Skeletal muscle satellite cell (primary cell): ENCODE measurements at regions not wholly inside any gene's neighbourhood (a gene's known extent, or its start where the extent isn't known, plus 50 kb on each side); places are given as distances from the start of the nearest gene placed in this dataset.

Source experiments
- H3K27me3 ChIP-seq: 2 replicates; pipeline ENCODE4 v1.7.0; 2013; ENCODE audit warnings: low read length; ENCODE audit not compliant: control insufficient read depth, insufficient read depth
- H3K36me3 ChIP-seq: 2 replicates; pipeline ENCODE4 v1.7.0; 2013; ENCODE audit warnings: mild to moderate bottlenecking, control low read depth, low read length; ENCODE audit not compliant: insufficient read depth
- H3K4me1 ChIP-seq: 2 replicates; pipeline ENCODE4 v1.7.0; 2013; ENCODE audit warnings: low read length; ENCODE audit not compliant: control insufficient read depth, insufficient read depth
- H3K4me2 ChIP-seq: 2 replicates; pipeline ENCODE4 v1.7.0; 2013; ENCODE audit warnings: mild to moderate bottlenecking, low read length
- H3K4me3 ChIP-seq: 2 replicates; pipeline ENCODE4 v1.7.0; 2013; ENCODE audit warnings: low read length
- H3K9ac ChIP-seq: 2 replicates; pipeline ENCODE4 v1.7.0; 2013; ENCODE audit warnings: mild to moderate bottlenecking, low read depth, low read length, moderate library complexity
- H3K9me3 ChIP-seq: replicated peaks from 2 replicates; pipeline ENCODE4 v1.7.0; 2013; ENCODE audit warnings: mild to moderate bottlenecking, control low read depth, low read length

DNA sequence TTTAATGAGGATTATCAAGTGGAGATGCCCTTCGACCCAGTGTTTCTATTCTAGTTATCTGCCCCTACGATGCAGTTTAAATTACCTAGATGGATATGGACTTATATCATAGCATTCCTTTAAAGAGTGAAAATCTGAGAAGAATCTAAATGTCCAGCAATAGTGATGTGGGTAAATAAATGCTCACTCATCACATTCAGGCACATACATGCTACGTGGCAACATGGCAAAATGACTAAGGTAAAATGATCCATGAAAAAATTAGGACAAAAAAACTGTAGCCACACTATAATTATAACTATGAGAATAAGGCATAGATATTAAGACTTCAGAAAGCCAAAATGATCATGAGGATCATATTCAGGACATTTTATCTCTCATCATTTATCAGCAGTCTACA, 82.4 kb upstream of the PDE1C start:
- no peak overlapping the region for H3K9ac ChIP-seq
- H3K4me1 ChIP-seq, result peaks cover 14% of the 10 kb centered on the region
- no peak overlapping the region for H3K4me3 ChIP-seq
- no peaks in the 10 kb centered on the region for H3K9me3 ChIP-seq
- H3K36me3 ChIP-seq, result no peaks in the 10 kb centered on the region
- H3K27me3 ChIP-seq, result no peaks in the 10 kb centered on the region
- no peak overlapping the region for H3K4me2 ChIP-seq

DNA sequence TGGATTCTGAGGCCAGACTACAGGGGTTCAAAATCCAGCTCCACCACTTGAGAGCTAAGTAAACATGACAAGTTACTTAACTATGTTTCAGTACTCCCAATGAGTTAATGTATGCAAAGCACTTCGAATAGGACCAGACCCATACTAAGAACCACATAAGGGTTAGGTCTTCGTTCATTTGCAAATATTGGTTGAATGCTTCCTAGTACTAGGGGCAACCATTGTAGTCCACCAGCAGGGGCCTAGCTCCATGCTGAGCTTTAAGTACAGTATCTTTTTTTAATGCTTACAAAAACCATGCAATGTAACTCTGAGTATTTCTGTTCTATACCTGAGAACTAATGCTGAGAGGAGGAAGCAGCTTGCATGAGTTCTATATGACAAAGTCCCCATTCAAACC, 80.4 kb upstream of the PDE1C start:
- no peaks in the 10 kb centered on the region for H3K9me3 ChIP-seq
- no peaks in the 10 kb centered on the region for H3K27me3 ChIP-seq
- H3K4me2 ChIP-seq, result no peak overlapping the region
- no peak overlapping the region for H3K4me3 ChIP-seq
- H3K4me1 ChIP-seq, result peaks cover 11% of the 10 kb centered on the region
- H3K36me3 ChIP-seq, result no peaks in the 10 kb centered on the region
- H3K9ac ChIP-seq, result no peak overlapping the region

DNA sequence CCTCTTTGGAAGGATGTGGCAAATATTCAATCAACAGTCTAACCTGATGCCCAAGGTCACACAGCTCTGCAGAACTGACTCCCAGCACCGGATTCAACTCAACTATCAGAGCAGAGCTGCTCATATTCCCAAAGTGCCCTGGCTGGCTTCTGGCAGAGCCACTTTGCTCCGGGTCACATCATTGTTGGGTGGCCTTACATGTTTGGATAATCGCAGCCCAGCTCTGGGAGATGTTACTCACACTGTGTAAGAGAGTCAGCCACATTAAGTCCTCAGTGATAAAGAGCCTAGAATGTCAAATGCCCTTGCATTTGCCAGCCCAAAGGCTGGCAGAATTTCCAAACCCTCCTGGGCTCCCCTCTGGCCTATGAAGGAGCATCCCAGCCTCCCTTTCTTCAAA, 79.8 kb upstream of the PDE1C start:
- Histone ChIP-seq H3K4me1 (peaks cover 5% of the 10 kb centered on the region), H3K4me3 (no peak overlapping the region), H3K27me3 (no peaks in the 10 kb centered on the region), H3K9ac (no peak overlapping the region), H3K36me3 (no peaks in the 10 kb centered on the region), H3K9me3 (no peaks in the 10 kb centered on the region), H3K4me2 (no peak overlapping the region)

DNA sequence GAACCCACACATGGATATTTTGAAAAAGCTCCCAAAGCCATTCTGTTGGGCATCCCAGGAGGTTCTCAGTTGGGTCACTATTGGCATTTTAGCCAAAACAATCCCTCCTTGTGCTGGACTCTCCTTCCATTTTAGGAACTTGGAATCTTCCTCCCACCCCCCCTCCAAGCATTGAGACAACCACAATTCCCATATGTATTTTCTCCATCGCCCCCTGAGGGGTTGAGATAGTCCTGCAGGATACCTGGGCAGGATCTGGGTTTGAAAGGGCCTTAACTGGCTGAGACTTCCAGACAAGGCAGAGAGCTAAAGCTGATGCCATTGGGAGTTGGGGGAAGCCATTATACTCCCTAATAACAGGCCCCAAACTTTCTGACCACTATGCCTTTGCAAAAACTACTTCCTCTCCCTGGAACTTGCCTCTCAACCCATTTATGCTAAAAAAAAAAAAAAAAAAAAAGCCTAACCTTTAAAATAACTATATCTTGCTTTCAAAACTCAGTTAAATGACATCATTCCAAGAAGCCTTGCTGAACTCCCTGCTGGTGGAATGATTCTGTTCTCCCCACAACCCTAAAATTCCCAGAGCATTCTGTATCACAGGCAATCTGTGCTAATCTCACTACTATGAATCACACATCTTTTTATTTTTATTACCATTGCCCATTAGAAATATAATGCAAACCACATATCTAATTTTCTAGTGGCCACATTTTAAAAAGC, 77.5 kb upstream of the PDE1C start:
- H3K4me2 ChIP-seq, result no peak overlapping the region

DNA sequence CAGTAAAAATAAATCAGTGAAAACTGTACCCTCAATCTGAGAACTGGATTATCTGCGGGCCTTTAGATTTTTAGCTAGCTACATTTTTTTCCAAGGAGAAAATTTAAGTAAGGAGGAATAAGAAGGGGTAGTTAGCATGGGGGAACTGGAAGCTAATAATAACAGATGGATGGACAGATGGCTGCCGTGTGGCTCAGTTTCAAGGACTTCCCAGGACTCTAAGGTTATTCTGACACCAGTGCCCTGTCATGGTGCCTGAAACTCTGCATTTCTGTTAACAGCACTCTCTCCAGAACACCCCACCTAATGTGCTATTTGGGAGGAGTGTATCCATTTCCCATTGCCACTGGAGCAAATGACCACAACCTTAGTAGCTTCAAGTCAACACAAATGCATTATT, 75.7 kb upstream of the PDE1C start:
- no peak overlapping the region for H3K4me2 ChIP-seq

More for the DNA sequence above, 77.5 kb upstream of the PDE1C start:
- Histone ChIP-seq H3K9ac (no peak overlapping the region), H3K36me3 (no peaks in the 10 kb centered on the region), H3K4me3 (no peak overlapping the region), H3K9me3 (no peaks in the 10 kb centered on the region), H3K4me1 (peaks cover 11% of the 10 kb centered on the region), H3K27me3 (no peaks in the 10 kb centered on the region)

DNA sequence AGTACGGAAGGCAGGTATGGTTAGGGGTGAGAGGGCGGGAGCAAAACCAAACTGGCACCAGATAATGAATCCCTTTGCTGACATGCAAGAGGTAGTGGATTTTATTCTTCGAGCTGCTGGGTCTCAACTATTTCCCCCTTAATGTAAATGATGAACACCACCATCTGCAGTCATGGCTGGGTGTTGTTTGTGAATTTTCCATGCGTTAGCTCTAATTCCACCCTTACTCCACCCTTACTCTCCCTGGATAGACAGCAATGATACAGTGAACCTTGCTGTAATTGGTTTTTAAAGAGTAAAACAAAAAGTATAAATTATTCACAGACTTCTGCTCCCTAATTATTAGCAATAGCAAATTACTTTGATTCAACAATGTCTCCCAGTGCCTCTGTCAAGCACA, 74.5 kb upstream of the PDE1C start:
- Histone ChIP-seq H3K4me3 (no peak overlapping the region), H3K27me3 (no peaks in the 10 kb centered on the region), H3K4me2 (no peak overlapping the region), H3K9ac (no peak overlapping the region), H3K36me3 (no peaks in the 10 kb centered on the region), H3K9me3 (no peaks in the 10 kb centered on the region), H3K4me1 (peaks cover 17% of the 10 kb centered on the region)

More for the DNA sequence above, 75.7 kb upstream of the PDE1C start:
- Histone ChIP-seq H3K4me1 (peaks cover 17% of the 10 kb centered on the region), H3K36me3 (no peaks in the 10 kb centered on the region), H3K27me3 (no peaks in the 10 kb centered on the region), H3K9me3 (no peaks in the 10 kb centered on the region), H3K4me3 (no peak overlapping the region), H3K9ac (no peak overlapping the region)

DNA sequence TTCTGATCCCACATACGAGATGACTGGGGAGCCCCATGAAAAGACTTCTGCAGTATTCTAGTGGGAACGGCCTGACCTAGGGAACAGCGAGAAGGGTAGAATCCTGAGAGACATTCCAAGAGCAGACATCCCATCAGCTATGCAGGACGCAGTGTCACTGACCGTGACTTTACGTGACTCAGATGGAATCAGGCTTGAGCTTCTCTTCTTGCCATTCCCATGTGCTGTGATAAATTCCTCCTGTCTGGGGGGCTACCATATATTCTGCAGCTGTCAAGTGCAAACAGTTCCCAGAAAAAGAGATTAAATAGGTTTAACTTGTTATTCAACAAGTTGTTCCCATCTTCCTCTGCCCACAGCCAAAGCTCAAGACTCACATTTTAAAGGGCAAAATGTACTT, 73.1 kb upstream of the PDE1C start:
- no peak overlapping the region for H3K9ac ChIP-seq
- H3K4me2 ChIP-seq, result peak overlapping the region; percentile 25
- H3K27me3 ChIP-seq, result no peaks in the 10 kb centered on the region
- no peak overlapping the region for H3K4me3 ChIP-seq
- H3K4me1 ChIP-seq, result peaks cover 17% of the 10 kb centered on the region
- no peaks in the 10 kb centered on the region for H3K36me3 ChIP-seq
- no peaks in the 10 kb centered on the region for H3K9me3 ChIP-seq

DNA sequence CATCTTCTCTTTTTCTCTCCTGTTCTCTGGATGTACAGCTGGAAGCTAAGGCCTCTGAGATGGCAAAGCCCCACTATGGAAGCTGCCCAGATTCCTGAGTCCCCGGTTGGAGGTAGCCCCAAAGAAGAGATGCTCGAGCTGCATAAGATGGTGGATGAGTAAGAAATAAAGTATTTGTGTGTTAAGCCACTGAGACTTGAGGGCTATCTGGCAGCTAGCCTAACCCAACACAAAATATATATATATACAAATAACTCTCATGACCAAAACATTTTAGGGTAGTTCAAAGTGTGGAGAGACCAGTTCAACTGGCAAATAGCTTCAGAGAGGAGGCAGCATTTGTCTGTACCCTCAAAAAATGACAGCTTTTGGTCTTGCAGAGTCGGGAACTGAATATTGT, 72.4 kb upstream of the PDE1C start:
- Histone ChIP-seq H3K27me3 (no peaks in the 10 kb centered on the region), H3K4me1 (peaks cover 17% of the 10 kb centered on the region), H3K9ac (no peak overlapping the region), H3K4me2 (peak overlapping the region; percentile 25), H3K4me3 (no peak overlapping the region), H3K9me3 (no peaks in the 10 kb centered on the region), H3K36me3 (no peaks in the 10 kb centered on the region)

DNA sequence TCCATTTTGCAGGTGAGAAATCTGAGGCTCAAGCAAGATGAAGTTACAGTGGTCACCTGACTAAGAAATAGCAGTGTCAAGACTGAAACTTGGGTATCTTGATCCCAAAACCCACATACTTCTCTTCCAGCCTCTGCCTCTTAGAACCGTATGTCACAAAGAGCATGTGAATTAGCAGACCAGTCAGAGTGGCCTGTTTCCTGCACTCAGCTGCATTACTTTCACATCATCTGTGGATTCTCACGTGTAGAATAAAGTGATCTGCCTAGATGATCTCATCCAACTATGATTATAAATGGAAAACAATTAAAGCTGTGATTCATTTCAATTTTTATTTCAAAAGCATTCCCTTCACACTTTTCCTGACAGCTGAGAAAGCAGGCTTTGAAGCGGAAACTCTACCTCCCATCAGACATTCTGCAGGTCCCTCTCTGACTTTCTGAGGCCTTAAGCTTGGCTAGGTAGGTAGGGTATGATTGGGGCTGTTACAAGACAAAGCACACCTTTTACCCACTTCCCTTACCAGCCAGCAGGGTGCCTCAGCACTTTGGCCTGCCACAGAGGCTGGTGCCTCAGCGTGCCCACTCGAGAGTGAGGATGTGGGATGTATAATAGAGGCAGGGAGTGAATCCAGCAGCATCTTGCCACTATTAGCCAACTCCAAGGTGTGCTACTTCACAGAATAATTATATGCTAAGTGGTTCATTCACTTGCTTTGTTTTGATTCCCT, 70.2 kb upstream of the PDE1C start:
- H3K36me3 ChIP-seq, result no peaks in the 10 kb centered on the region
- no peaks in the 10 kb centered on the region for H3K27me3 ChIP-seq
- peaks cover 17% of the 10 kb centered on the region for H3K4me1 ChIP-seq
- no peaks in the 10 kb centered on the region for H3K9me3 ChIP-seq
- H3K9ac ChIP-seq, result no peak overlapping the region
- H3K4me3 ChIP-seq, result no peak overlapping the region
- H3K4me2 ChIP-seq, result no peak overlapping the region

DNA sequence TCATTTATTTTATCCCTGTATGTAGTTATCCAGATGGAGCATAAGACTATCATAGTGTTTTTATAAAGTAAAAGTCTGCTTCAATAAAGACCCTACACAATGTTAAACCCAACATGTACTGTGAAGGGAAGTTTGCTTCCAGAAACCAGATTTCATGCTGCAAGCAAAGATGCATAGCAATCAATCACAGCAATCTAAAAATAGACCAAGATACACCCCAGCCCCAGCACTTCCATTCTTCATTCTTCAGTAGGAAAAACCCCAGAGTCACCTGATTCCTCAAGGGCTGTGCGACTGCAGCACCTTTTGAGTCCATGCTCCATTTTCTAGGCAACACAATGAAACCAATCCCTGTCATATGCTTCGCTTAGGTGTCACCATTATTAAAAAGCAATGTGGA, 66.9 kb upstream of the PDE1C start:
- no peak overlapping the region for H3K4me2 ChIP-seq
- H3K36me3 ChIP-seq, result no peaks in the 10 kb centered on the region
- no peaks in the 10 kb centered on the region for H3K27me3 ChIP-seq
- H3K4me1 ChIP-seq, result no peaks in the 10 kb centered on the region
- no peaks in the 10 kb centered on the region for H3K9me3 ChIP-seq
- H3K9ac ChIP-seq, result no peak overlapping the region
- no peak overlapping the region for H3K4me3 ChIP-seq

DNA sequence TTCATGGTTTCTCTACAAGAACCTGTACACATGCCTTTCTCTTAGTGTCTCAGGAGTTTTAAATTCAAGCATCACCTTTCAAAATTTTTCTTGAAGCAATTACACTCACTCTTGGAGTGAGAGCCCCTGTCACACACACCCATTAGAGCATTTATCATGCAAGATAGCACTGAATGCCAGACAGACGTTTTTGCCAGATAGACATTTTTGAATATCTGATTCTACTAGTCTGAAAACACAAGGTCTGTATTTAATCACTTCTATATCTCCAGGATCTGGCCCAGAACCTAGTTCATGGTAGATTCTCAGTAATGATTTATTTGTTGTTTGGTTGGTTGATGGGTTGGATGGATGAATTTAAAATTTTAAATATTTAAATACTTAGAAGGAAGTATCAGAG, 60.9 kb upstream of the PDE1C start:
- H3K9ac ChIP-seq, result no peak overlapping the region
- no peaks in the 10 kb centered on the region for H3K4me1 ChIP-seq
- H3K36me3 ChIP-seq, result no peaks in the 10 kb centered on the region
- no peak overlapping the region for H3K4me3 ChIP-seq
- H3K9me3 ChIP-seq, result no peaks in the 10 kb centered on the region
- no peak overlapping the region for H3K4me2 ChIP-seq
- H3K27me3 ChIP-seq, result no peaks in the 10 kb centered on the region

DNA sequence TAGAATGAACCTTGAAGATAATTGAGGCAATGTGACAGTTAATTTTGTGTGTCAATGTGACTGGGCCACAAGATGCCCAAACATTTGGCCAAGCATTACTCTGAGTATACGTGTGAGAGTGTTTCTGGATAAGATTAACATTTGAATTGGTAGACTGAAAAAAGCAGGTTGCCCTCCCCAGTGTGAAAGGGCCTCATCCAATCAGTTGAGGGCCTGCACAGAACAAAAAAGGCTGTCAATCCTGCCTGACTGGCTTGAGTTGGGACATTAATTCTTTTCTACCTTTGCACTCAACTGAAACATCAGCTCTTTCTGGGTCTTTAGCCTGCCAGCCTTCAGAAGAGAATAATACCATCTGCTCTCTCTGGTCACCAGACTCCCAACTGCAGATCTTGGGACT, 56.6 kb upstream of the PDE1C start:
- Histone ChIP-seq H3K4me2 (no peak overlapping the region), H3K4me3 (no peak overlapping the region), H3K36me3 (no peaks in the 10 kb centered on the region), H3K27me3 (no peaks in the 10 kb centered on the region), H3K9me3 (no peaks in the 10 kb centered on the region), H3K9ac (no peak overlapping the region), H3K4me1 (no peaks in the 10 kb centered on the region)
